Choroid plexus epithelial cell (primary cell): ENCODE measurements at regions not wholly inside any gene's neighbourhood (a gene's known extent, or its start where the extent isn't known, plus 50 kb on each side); places are given as distances from the start of the nearest gene placed in this dataset.
"Not testable (repeated sequence)": the region's sequence is repeated elsewhere in the genome, so short reads cannot be mapped to it uniquely, and the experiment has no call there.

ENCODE experiments used
- DNase-seq: peaks from one replicate; pipeline ENCODE4 v3.0.0-alpha.2; 2010; ENCODE audit warnings: low read depth
- H3K4me3 ChIP-seq: 2 replicates; pipeline ENCODE4 v1.5.1; 2011; ENCODE audit warnings: low read depth, mild to moderate bottlenecking, control low read depth, low read length, moderate library complexity
- TF ChIP-seq, protein P1 (sequence below): conservative IDR thresholded peaks from 2 replicates; pipeline ENCODE4 v1.5.1; 2011; ENCODE audit warnings: low read depth, mild to moderate bottlenecking, control low read depth, inconsistent platforms, low read length, moderate library complexity

GRCh38 chr18:56492136-56492535 is 146.3 kb downstream of the TXNL1 start:
- H3K4me3 ChIP-seq = no peak overlapping the region
- no peak for DNase-seq
- TF ChIP-seq, protein P1, sequence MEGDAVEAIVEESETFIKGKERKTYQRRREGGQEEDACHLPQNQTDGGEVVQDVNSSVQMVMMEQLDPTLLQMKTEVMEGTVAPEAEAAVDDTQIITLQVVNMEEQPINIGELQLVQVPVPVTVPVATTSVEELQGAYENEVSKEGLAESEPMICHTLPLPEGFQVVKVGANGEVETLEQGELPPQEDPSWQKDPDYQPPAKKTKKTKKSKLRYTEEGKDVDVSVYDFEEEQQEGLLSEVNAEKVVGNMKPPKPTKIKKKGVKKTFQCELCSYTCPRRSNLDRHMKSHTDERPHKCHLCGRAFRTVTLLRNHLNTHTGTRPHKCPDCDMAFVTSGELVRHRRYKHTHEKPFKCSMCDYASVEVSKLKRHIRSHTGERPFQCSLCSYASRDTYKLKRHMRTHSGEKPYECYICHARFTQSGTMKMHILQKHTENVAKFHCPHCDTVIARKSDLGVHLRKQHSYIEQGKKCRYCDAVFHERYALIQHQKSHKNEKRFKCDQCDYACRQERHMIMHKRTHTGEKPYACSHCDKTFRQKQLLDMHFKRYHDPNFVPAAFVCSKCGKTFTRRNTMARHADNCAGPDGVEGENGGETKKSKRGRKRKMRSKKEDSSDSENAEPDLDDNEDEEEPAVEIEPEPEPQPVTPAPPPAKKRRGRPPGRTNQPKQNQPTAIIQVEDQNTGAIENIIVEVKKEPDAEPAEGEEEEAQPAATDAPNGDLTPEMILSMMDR = no peak

- TF ChIP-seq, protein P1 = no peak
- H3K4me3 ChIP-seq = no peak overlapping the region
- DNase-seq = no peak
Measured at GRCh38 chr18:56490942-56491341, 147.4 kb downstream of the TXNL1 start.

DNA sequence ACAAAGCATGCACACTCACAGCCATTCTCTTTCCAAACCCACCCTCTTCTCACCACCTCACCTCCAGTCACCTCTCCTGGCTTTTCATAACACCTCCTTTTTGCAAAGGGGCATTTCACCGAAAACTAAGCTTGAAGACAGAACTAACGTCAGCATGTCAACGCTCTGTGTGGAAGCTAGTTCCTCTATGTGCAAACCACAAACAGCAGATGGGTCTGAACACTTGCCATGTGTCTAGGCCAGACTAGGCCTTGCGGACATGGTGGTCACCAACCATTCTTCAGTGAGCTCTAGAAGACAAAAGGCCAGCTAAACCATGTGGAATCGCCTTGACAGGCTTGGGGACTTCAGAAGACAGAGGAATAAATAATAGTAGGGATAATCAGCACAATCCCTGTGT is 148.5 kb downstream of the TXNL1 start:
- DNase-seq = no peak
- H3K4me3 ChIP-seq = no peak overlapping the region
- TF ChIP-seq, protein P1 = no peak

GRCh38 chr18:56488739-56489138 is 149.7 kb downstream of the TXNL1 start:
- no peak for DNase-seq
- H3K4me3 ChIP-seq = no peak overlapping the region
- TF ChIP-seq, protein P1 = no peak

- TF ChIP-seq, protein P1 = no peak
- H3K4me3 ChIP-seq = no peak overlapping the region
- DNase-seq = no peak
Measured at GRCh38 chr18:56487801-56488200, 150.6 kb downstream of the TXNL1 start.

- TF ChIP-seq, protein P1 = no peak
- no peak for DNase-seq
- H3K4me3 ChIP-seq = no peak overlapping the region
Measured at GRCh38 chr18:56483386-56483785, 155.0 kb downstream of the TXNL1 start.

GRCh38 chr18:56482813-56483212 is 155.6 kb downstream of the TXNL1 start:
- H3K4me3 ChIP-seq, DNase-seq: not testable (repeated sequence)

DNA sequence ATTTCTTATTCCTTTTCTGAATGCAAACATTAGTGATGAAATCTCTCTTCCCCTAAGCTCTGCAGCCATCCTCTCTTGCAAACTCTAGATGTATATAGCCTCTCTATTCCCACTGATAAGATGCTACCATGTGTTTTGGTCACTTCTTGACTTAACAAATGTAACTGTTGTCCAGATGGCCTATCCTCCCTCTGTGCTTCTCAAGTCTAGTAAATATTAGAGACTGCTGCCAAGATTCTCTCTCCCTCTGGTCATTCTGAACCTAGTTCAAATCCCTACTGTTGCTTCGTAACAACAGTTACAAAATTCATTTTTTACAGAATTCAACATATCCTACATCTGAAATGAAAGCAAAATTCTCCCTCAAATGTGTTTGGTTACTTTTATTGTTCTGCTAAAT is 156.6 kb downstream of the TXNL1 start:
- TF ChIP-seq, protein P1 = no peak
- DNase-seq = no peak
- no peak overlapping the region for H3K4me3 ChIP-seq
